GM19238 (cell line): ENCODE measurements at regions not wholly inside any gene's neighbourhood (a gene's known extent, or its start where the extent isn't known, plus 50 kb on each side); places are given as distances from the start of the nearest gene placed in this dataset.

Source experiments
- DNase-seq: peaks from one replicate; pipeline ENCODE4 v3.0.0; 2011; ENCODE audit warnings: low spot score; ENCODE audit not compliant: insufficient read length

DNA sequence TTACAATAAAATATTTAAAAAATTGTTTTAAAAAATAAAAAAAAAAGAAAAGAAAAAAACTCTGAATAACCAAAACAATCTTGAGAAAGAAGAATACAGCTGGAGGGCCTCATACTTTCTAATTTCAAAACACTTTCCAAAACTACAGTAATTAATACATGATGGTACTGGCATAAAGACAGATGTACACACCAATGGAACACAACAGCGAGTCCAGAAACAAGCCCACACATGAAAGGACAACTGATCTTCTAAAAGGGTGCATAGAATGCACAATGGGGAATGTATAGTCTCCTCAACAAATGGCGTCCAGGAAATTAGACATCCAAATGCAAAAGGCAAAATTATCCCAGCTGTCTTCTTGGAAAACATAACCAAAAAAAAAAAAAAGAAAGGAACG, 99.6 kb downstream of the LURAP1L start:
- no peak for DNase-seq

DNA sequence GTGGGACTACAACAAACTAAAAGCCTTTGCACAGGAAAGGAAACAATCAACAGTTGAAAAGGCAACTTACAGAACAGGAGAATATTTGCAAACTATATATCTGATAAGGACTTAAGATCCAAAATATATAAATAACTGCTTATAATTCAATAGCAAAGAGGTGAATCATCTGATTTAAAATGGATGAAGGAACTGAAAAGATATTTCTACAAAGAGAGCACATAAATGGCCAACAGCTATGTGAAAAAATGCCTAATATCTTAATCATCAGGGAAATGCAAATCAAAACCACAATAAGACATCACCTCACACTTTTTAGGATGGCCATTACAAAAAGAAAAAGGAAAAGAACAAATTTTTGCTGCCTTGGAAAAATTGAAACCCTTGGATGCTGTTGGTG, 100.4 kb downstream of the LURAP1L start:
- no peak for DNase-seq

DNA sequence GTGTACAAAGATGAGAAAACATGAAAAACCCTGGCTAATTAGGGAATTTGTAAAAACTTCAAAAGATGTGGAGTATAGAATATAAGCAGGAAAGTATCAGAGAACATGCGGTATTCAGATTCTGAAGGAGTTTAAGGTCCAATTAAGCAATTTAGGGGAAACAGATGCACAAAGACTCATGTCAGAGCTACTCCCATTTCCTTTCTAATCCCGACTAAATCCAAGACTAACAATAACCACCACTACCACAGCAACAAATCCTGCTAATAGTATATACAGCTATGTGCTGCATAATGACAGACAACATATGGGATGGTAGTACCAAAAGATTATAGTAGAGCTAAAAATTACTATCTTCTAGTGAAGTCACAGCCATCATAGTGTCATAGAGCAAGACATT, 102.1 kb downstream of the LURAP1L start:
- DNase-seq, result no peak

DNA sequence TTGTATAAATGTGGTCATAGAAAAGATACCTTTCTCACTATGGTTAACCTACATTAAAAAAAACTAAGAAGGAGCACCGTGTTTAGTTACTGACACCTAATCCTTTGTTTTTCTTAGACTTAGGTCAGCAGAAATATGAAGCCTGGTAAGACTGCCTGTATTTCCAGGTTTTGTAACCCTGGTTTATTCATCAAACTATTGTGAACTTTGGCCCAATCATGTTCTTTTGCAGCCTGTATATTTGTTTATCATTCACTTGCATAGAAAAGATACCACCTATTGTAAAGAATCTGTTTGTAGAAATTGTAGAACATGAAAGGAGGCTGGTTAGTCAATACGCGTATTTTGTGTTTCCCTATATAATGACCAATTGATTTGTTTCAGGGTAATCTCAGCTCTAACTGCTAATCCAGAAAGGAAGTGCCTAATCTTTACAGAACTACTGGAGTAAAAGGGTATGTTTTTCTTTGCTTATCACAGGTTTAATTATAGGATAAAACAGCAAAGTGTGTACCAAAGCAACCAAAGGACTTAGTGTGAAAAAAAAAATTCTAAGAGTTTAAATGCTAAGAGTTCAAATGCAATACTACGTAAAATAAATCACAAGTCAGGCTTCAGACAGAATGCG, 103.6 kb downstream of the LURAP1L start:
- no peak for DNase-seq

GRCh38 chr9:12879961-12880360, 105.1 kb downstream of the LURAP1L start:
- no peak for DNase-seq

DNA sequence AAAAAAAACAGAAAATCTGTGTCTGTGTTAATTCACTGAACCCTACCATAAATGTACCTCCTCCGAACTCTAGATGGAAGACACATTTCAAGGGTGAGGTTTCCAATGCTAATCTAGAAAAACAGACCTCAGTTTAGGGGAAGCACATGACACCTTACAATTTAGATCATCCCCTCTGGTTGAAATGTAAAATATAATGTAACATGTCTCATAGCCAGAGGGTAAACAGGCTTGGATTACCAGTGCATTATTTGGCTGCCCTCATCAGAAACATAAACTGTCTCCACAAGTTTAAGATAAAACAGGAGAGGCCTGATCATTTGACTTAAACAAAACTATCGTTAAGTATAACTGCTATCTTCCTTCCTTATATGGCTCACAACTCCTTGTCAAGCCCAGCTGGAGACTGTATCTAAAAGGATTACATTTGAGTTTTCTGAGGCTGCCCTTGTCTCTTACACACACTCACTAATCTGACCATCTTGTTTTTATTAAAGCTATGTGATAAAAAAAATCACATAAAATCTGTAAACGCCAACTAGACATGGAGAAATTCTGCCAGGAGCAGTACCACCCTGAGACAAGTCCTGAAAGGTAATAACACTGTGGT, 105.7 kb downstream of the LURAP1L start:
- DNase-seq, result no peak

DNA sequence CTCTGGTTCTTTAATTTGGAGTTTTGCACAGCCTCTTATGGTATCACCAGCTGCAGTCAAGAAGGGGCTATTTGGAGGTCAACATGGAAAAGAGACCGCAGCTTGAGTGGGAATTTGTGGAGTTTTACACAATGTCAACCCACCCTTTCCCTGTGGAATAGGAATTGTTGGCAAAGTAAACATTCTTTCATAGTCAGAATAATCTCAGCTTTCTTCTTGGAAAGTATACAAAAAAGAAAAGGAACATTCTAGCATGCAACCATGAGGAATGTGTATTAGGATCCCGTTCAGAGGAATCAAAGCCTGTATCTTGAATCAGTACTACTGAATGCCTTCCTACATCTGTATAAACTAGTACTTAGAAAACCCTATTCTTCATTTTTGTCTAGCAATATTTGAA, 107.6 kb downstream of the LURAP1L start:
- DNase-seq, result no peak

DNA sequence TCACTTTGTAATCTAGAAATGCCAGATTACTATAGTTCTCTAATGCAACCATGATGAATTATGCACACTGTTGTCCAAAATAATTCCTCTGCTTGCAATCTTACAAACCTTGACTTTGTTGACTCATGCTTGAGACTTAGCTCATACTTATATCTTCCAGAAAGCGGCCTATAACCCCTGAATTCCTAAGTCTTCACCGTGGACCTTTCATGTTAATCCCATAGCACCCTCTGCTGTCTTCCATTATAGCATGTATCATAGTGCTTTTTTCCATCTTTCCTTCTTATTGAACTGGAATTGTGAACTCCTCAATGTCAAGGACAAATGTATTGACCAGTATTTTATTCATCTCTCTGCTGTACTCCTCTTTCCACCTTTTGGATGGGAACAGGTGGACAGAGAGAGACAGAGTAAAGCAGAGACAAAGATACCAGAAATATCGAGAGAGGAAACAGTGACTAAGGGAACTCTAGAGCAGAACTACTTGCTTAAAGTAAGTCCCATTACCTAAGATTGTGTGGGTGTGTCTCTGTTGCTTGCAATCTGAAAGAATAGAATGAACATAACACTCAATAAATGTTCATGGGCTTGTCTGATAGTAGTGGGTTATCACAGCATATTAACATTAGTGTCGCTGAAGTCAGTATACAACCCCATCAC, 110.0 kb downstream of the LURAP1L start:
- DNase-seq, result no peak

- DNase-seq, result no peak
These were observed 114.7 kb downstream of the LURAP1L start for GRCh38 chr9:12889402-12890106.

- no peak for DNase-seq
These were observed 116.8 kb downstream of the LURAP1L start for GRCh38 chr9:12891588-12891987.

- DNase-seq, result no peak
These were observed 128.5 kb downstream of the LURAP1L start for GRCh38 chr9:12903316-12903715.

DNA sequence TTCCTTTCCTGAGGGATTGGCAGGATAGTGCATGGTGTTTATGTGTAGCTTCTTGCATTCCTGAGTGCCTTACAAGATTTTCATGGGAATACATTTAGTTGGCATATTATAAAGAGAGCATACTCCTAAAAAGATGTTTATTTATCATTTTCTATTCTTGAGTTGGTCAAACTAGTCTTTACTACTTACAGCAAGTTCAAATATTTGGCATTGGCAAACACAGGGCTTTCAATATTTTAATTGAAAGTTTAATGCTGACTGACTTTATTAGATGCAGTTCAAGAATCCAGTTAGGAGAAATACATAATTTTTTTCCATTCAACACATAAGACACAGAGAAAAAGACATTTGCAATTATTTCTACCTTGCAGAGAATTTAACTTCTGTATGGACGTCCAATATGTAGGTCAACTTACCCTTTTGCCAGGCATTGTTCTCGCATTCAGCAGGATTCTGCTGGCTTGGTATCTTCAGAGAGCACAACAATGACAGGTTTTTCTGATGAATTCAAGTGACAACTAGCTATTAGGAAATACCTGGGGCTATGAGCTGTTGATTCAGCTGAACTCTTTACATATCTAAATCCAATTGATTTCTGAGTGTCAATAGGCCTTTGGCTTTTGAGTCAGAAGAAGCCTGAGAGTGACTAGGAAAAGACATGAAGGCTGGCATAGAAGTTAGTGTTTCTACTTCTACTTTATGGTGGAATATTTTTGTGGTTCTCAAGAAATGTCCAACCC, 129.6 kb downstream of the LURAP1L start:
- DNase-seq, result no peak

DNA sequence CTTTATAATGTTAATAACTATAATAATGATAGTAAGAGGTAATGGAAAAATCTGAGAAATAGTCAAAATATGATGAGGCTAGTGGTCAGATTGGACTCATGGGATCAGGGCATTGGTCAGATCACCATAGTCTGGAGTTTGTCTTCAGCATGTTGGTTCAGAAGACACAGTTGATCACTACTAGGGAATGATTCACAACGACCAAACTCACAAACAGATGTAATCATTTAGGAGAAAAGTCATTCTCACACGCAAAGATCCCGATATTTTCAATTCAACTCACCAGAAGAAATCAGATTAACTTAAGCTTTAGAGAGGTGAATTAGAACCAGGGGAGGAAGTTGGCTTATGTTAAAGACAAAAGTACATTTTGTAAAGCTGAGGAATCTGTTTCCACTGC, 131.8 kb downstream of the LURAP1L start:
- no peak for DNase-seq

- DNase-seq, result no peak
These were observed 134.1 kb downstream of the LURAP1L start for GRCh38 chr9:12908895-12909294.

GRCh38 chr9:12915366-12915954, 140.6 kb downstream of the LURAP1L start:
- DNase-seq, result no peak

DNA sequence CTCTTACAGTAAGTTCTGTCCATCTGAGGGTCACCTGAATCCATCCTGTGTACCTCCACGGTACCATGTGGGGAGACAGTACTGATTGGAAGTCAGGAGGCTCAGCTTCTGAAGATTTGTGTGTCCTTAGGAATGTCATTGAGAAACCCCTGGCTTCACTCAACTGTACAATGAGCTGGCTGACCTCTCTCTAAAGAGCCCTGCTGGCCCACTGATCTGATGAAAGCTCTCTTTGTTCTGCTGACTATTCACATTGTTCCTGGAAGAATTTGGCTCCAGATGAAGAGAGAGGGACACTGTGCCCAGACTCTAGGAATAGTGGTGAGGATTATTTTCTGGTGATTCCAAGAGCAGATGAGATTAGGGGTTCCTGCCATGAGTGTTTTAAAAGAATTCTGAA, 141.2 kb downstream of the LURAP1L start:
- no peak for DNase-seq

GRCh38 chr9:12920437-12920836, 145.6 kb downstream of the LURAP1L start:
- DNase-seq, result no peak

DNA sequence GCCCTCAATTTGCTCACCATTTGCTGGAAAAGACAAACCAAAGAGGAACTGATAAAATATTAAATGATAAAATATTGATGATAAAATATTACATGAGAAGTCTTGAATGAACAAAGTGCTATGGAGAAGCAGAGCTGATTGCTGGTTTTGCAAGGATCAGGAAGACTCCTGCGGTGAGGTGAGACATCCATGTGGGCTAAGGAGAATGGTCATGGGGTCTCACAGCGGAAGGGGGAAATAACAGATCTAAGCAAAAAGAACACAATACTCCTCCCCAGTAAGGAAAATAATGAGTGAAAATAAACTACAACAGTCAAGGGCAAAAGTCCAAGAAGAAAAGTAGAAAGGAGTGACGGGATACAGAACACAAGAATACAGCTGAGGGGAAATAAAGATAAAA, 146.8 kb downstream of the LURAP1L start:
- no peak for DNase-seq

DNA sequence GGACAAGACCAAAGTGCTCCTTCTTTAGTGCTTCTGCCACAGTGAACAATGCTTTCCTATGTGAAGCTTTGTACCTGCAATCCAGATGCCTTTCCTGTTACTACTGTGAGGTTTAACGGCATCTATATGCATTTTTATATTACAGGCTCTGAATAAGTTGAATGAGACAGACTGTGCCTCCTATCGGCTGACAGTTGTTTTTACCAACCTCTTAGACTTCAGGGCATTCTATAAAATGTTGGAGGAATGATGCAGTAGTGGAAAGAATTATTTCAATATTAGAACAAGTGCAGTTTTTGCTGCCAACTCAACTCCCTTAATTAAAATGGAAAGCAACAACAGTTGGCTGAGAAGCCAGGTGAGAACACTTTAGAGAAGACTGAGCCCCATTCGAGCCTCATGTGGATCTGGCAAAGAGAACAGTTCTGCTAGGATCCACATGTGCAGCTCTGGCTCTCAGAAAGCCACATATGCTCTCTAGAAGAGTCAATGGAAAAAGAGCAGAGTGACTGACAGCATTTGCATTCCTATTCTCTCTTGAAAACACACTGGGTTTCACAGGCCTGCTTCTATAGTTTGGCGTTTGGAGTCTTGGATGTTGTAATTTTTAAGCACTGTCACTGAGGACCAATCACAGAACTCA, 147.5 kb downstream of the LURAP1L start:
- no peak for DNase-seq

GRCh38 chr9:12923468-12924009, 148.7 kb downstream of the LURAP1L start:
- no peak for DNase-seq

DNA sequence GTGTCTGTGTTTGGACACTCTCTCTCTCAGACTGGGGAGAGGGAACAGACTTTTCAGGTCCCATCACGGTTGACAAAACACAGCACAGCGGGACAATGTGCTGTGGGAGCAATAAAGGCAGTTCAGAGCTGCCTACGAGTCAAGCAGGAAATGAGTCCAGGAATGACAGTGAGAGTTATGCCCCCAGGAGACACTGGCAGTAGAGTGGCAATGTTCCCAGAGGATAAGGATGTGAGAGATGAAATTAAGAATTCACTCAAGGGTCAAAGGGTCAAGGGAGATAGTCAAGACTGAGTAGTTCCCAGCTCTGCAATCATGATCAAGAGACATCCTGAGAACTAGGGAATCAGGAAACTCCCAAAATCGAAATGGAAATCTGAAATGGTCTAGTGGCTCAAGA, 156.1 kb downstream of the LURAP1L start:
- no peak for DNase-seq
